Mammary epithelial cell (primary cell): ENCODE measurements at regions not wholly inside any gene's neighbourhood (a gene's known extent, or its start where the extent isn't known, plus 50 kb on each side); places are given as distances from the start of the nearest gene placed in this dataset.

Experiments used
- CTCF ChIP-seq, 2 donors: IDR thresholded peaks in 1 of 2; conservative IDR thresholded peaks in 1 of 2; 2 replicates each; pipeline ENCODE4 v1.5.1; 2011 to 2012; ENCODE audit warnings: inconsistent platforms in 2 of 2, low read length in 2 of 2, mild to moderate bottlenecking in 2 of 2, control low read depth in 1 of 2, low read depth in 1 of 2; ENCODE audit not compliant: insufficient read depth in 1 of 2; ENCODE audit errors: extremely low read depth in 1 of 2
- EZH2 ChIP-seq: IDR thresholded peaks from 2 replicates; pipeline ENCODE4 v1.6.1; 2012; ENCODE audit warnings: low read length, inconsistent platforms, borderline replicate concordance

DNA sequence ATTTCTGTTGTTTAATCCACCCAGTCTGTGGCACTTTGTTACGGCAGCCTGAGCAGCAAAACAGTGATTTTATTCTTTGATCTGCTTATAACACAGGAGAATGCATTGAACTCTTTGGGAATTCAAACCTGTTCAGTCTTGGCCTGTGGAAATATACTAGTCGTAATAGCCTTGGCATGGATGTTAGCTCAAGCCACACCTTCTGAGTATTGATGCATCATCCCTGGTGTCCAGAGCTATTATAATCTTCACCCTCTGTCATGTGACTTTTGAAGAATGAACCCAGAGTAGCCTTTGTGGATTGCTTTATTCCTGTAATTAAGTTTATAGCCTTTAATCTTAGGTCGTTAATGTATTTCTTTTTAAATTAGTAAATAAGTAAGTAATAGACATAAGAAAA, 50.8 kb upstream of the TEX48 start:
- TF ChIP-seq CTCF (conservative IDR thresholded peaks at IDR 0.05 in 1 of 2, IDR thresholded peaks at IDR 0.05 in 1 of 2; ENCODE audit: extremely low read depth in 1 of 2, insufficient read depth in 1 of 2, low read depth in 1 of 2, low read length in 2 of 2): no peak
- TF ChIP-seq EZH2: no peak
